ENCODE measurements at regions not wholly inside any gene's neighbourhood (a gene's known extent, or its start where the extent isn't known, plus 50 kb on each side); places are given as distances from the start of the nearest gene placed in this dataset.

GRCh38 chr16:85424260-85425073 is 188.7 kb upstream of the GSE1 start:
- DNase-seq (ENCODE audit: low read depth in 2 of 2): no peak

GRCh38 chr16:85425074-85425662 is 188.0 kb upstream of the GSE1 start:
- DNase-seq (ENCODE audit: low read depth in 2 of 2): no peak

GRCh38 chr16:85426806-85427205 is 186.3 kb upstream of the GSE1 start:
- no peak for DNase-seq (ENCODE audit: low read depth in 2 of 2)

- peak; percentile 26 to 33 for DNase-seq (ENCODE audit: low read depth in 2 of 2)
Measured at GRCh38 chr16:85428168-85428898, 184.8 kb upstream of the GSE1 start.

- no peak for DNase-seq (ENCODE audit: low read depth in 2 of 2)
Measured at GRCh38 chr16:85428899-85429775, 184.0 kb upstream of the GSE1 start.

- no peak for DNase-seq (ENCODE audit: low read depth in 2 of 2)
Measured at GRCh38 chr16:85429776-85430522, 183.2 kb upstream of the GSE1 start.

GRCh38 chr16:85430523-85431421 is 182.3 kb upstream of the GSE1 start:
- DNase-seq (ENCODE audit: low read depth in 2 of 2): no peak

GRCh38 chr16:85431431-85432124 is 181.5 kb upstream of the GSE1 start:
- DNase-seq (ENCODE audit: low read depth in 2 of 2): no peak

- no peak for DNase-seq (ENCODE audit: low read depth in 2 of 2)
Measured at GRCh38 chr16:85432606-85433005, 180.5 kb upstream of the GSE1 start.

- no peak for DNase-seq (ENCODE audit: low read depth in 2 of 2)
Measured at GRCh38 chr16:85433477-85433876, 179.6 kb upstream of the GSE1 start.

- DNase-seq (ENCODE audit: low read depth in 2 of 2): no peak
Measured at GRCh38 chr16:85435286-85435685, 177.8 kb upstream of the GSE1 start.

GRCh38 chr16:85435700-85436099 is 177.4 kb upstream of the GSE1 start:
- DNase-seq (ENCODE audit: low read depth in 2 of 2): no peak

- no peak for DNase-seq (ENCODE audit: low read depth in 2 of 2)
Measured at GRCh38 chr16:85436207-85436606, 176.9 kb upstream of the GSE1 start.

- DNase-seq (ENCODE audit: low read depth in 2 of 2): no peak
Measured at GRCh38 chr16:85436636-85437165, 176.4 kb upstream of the GSE1 start.

- no peak for DNase-seq (ENCODE audit: low read depth in 2 of 2)
Measured at GRCh38 chr16:85437166-85438052, 175.7 kb upstream of the GSE1 start.

- no peak for DNase-seq (ENCODE audit: low read depth in 2 of 2)
Measured at GRCh38 chr16:85438981-85439685, 174.0 kb upstream of the GSE1 start.

GRCh38 chr16:85440744-85441143 is 172.4 kb upstream of the GSE1 start:
- DNase-seq (ENCODE audit: low read depth in 2 of 2): no peak

All from stimulated activated CD4-positive, alpha-beta T cell treated with anti-CD3 and anti-CD28 coated beads, Interleukin-1b, Interleukin-23, amount 100 ng/mL, for 4 hours (primary cell).